A549 (cell line): ENCODE measurements at regions not wholly inside any gene's neighbourhood (a gene's known extent, or its start where the extent isn't known, plus 50 kb on each side); places are given as distances from the start of the nearest gene placed in this dataset.

ENCODE experiments used
- ATAC-seq, 2 experiments: fragments of 200-7000 bp in 1 of 2; fragments of >200 bp in 1 of 2; cut with Nextera tagmentation in 1 of 2; cut with Tn5 transposase in 1 of 2; 3 replicates each; pipeline versions ENCODE4 v1.8.0 to v1.9.1; 2018 to 2020; ENCODE audit warnings: mild to moderate bottlenecking in 1 of 2, moderate library complexity in 1 of 2
- CTCF ChIA-PET: fragments of 300-600 bp; sonication (Branson Sonifier 250); formaldehyde crosslinking; extraction: SDS; loops from one replicate; lab custom pipeline; 2021; ENCODE audit warnings: antibody characterized with exemption, inconsistent platforms; lab: Yijun Ruan, JAX
- POLR2A ChIA-PET: fragments of 350-600 bp; formaldehyde crosslinking; extraction: SDS; loops from one replicate; lab custom pipeline; 2021; ENCODE audit warnings: antibody characterized with exemption, inconsistent platforms; lab: Yijun Ruan, JAX
- DNase-seq, 2 experiments: peaks; one replicate each; pipeline versions ENCODE4 v3.0.0 to v3.0.0-alpha.2; 2011 to 2016; ENCODE audit warnings: low read depth in 1 of 2, low spot score in 1 of 2
- FAIRE-seq: peaks from 2 replicates; lab custom pipeline; 2011; peaks lifted over from hg19 to GRCh38; lab: Jason Lieb, UNC
- H3K27ac ChIP-seq, 2 experiments: fragments of >200 bp; sonication (Bioruptor Twin); formaldehyde crosslinking; 3 replicates each; pipeline ENCODE4 v1.5.1; 2016 to 2017
- H3K4me1 ChIP-seq: fragments of >200 bp; sonication (Bioruptor Twin); formaldehyde crosslinking; 3 replicates; pipeline ENCODE4 v1.6.1; 2016
- H3K4me2 ChIP-seq: fragments of >200 bp; sonication (Bioruptor Twin); formaldehyde crosslinking; 3 replicates; pipeline ENCODE4 v1.6.1; 2016
- H3K4me3 ChIP-seq: fragments of >200 bp; sonication (Bioruptor Twin); formaldehyde crosslinking; 3 replicates; pipeline ENCODE4 v1.5.1; 2016
- H3K9me3 ChIP-seq: fragments of >200 bp; sonication (Bioruptor Twin); formaldehyde crosslinking; 3 replicates; pipeline ENCODE4 v1.6.1; 2016
- BHLHE40 ChIP-seq: IDR thresholded peaks from 2 replicates; pipeline ENCODE4 v1.6.1; 2012; ENCODE audit warnings: low read depth, low read length, inconsistent platforms
- CBX2 ChIP-seq: fragments of 200-600 bp; sonication (generic); IDR thresholded peaks from 2 replicates; pipeline ENCODE4 v1.6.1; 2016; ENCODE audit warnings: low read depth, mild to moderate bottlenecking, borderline replicate concordance
- CEBPB ChIP-seq, 2 experiments: fragments of >200 bp in 1 of 2; sonication (Bioruptor Twin) in 1 of 2; formaldehyde crosslinking in 1 of 2; IDR thresholded peaks; 2 replicates each; pipeline ENCODE4 v1.6.1; 2012 to 2016
- EHMT2 ChIP-seq: fragments of 200-600 bp; sonication (generic); IDR thresholded peaks from 2 replicates; pipeline ENCODE4 v1.6.1; 2016; ENCODE audit warnings: antibody characterized with exemption, low read depth, mild to moderate bottlenecking, moderate library complexity
- ESRRA ChIP-seq: fragments of 150-350 bp; IDR thresholded peaks from 2 replicates; pipeline ENCODE4 v1.6.1; 2014; ENCODE audit warnings: mild to moderate bottlenecking, low read length, borderline replicate concordance
- HDAC2 ChIP-seq: fragments of 200-600 bp; sonication (generic); IDR thresholded peaks from 2 replicates; pipeline ENCODE4 v1.6.1; 2016
- HEYL ChIP-seq: fragments of 250-450 bp; sonication (Bioruptor Pico); IDR thresholded peaks from 2 replicates; pipeline ENCODE4 v1.8.0; 2021; ENCODE audit warnings: mild to moderate bottlenecking, moderate library complexity
- HOXB5 ChIP-seq: fragments of 250-450 bp; sonication (Bioruptor Pico); IDR thresholded peaks from 2 replicates; pipeline ENCODE4 v1.5.0; 2020; ENCODE audit warnings: mild to moderate bottlenecking, moderate library complexity
- JUN ChIP-seq, 2 experiments: fragments of >200 bp; sonication (Bioruptor Twin); formaldehyde crosslinking; IDR thresholded peaks; 2 replicates in 1 of 2; 3 replicates in 1 of 2; pipeline ENCODE4 v1.6.1; 2016 to 2017
- MAFK ChIP-seq: fragments of 450-650 bp; IDR thresholded peaks from 2 replicates; pipeline ENCODE4 v1.6.1; 2014; ENCODE audit not compliant: partially characterized antibody
- NPAS2 ChIP-seq: fragments of 250-450 bp; sonication (Bioruptor Pico); IDR thresholded peaks from 2 replicates; pipeline ENCODE4 v1.8.0; 2022; ENCODE audit warnings: mild to moderate bottlenecking, moderate library complexity, borderline replicate concordance
- NR3C1 ChIP-seq: fragments of >200 bp; sonication (Bioruptor Twin); formaldehyde crosslinking; IDR thresholded peaks from 3 replicates; pipeline ENCODE4 v1.6.1; 2017
- PHF8 ChIP-seq: fragments of 200-600 bp; sonication (generic); IDR thresholded peaks from 2 replicates; pipeline ENCODE4 v1.6.1; 2016; ENCODE audit warnings: low read depth, mild to moderate bottlenecking, antibody characterized with exemption, moderate library complexity, borderline replicate concordance
- POLR2A ChIP-seq: IDR thresholded peaks from 2 replicates; pipeline ENCODE4 v1.6.1; 2012; ENCODE audit warnings: mild to moderate bottlenecking, low read length
- RAD21 ChIP-seq, 2 experiments: fragments of >200 bp in 1 of 2; sonication (Bioruptor Twin) in 1 of 2; formaldehyde crosslinking in 1 of 2; IDR thresholded peaks in 1 of 2; conservative IDR thresholded peaks in 1 of 2; 2 replicates in 1 of 2; 3 replicates in 1 of 2; pipeline ENCODE4 v1.6.1; 2012 to 2018; ENCODE audit warnings: inconsistent platforms in 1 of 2
- RARB ChIP-seq: fragments of 250-450 bp; sonication (Bioruptor Pico); IDR thresholded peaks from 2 replicates; pipeline ENCODE4 v1.8.0; 2021; ENCODE audit warnings: mild to moderate bottlenecking, moderate library complexity
- RCOR1 ChIP-seq: fragments of 150-350 bp; IDR thresholded peaks from 2 replicates; pipeline ENCODE4 v1.6.1; 2014; ENCODE audit warnings: antibody characterized with exemption, low read length, low read depth
- TFCP2L1 ChIP-seq: fragments of 250-450 bp; sonication (Bioruptor Pico); IDR thresholded peaks from 2 replicates; pipeline ENCODE4 v1.5.0; 2021; ENCODE audit warnings: mild to moderate bottlenecking
- ZNF302 ChIP-seq: fragments of 250-450 bp; sonication (Bioruptor Pico); IDR thresholded peaks from 2 replicates; pipeline ENCODE4 v1.9.0; 2021; ENCODE audit warnings: inconsistent platforms, mild to moderate bottlenecking, moderate library complexity
- WGBS: methylation state at CpG from one replicate; pipeline ENCODE4 v1.1.6; 2017; ENCODE audit errors: missing lambda C conversion rate; 5-methylcytosine and 5-hydroxymethylcytosine counted together
- TF ChIP-seq, protein P1 (sequence below): IDR thresholded peaks from 2 replicates; pipeline ENCODE4 v1.6.1; 2012
- TF ChIP-seq, protein P2 (sequence below): fragments of 250-450 bp; sonication (Bioruptor Pico); IDR thresholded peaks from 2 replicates; pipeline ENCODE4 v1.5.0; 2020; ENCODE audit warnings: low read depth, mild to moderate bottlenecking, moderate library complexity
- TF ChIP-seq, protein P3 (sequence below): IDR thresholded peaks from 2 replicates; pipeline ENCODE4 v1.6.1; 2012; ENCODE audit warnings: low read depth, borderline replicate concordance
- TF ChIP-seq, protein P4 (sequence below): fragments of 200-600 bp; sonication (generic); IDR thresholded peaks from 2 replicates; pipeline ENCODE4 v1.6.1; 2016; ENCODE audit warnings: antibody characterized with exemption, mild to moderate bottlenecking, moderate library complexity
- TF ChIP-seq, protein P5 (sequence below): IDR thresholded peaks from 2 replicates; pipeline ENCODE4 v1.6.1; 2012
- TF ChIP-seq, protein P6 (sequence below): fragments of >200 bp; sonication (Bioruptor Twin); formaldehyde crosslinking; IDR thresholded peaks from 3 replicates; pipeline ENCODE4 v1.5.1; 2016
- TF ChIP-seq, protein P7 (sequence below): fragments of 450-650 bp; IDR thresholded peaks from 2 replicates; pipeline ENCODE4 v1.6.1; 2014; ENCODE audit warnings: antibody characterized with exemption

DNA sequence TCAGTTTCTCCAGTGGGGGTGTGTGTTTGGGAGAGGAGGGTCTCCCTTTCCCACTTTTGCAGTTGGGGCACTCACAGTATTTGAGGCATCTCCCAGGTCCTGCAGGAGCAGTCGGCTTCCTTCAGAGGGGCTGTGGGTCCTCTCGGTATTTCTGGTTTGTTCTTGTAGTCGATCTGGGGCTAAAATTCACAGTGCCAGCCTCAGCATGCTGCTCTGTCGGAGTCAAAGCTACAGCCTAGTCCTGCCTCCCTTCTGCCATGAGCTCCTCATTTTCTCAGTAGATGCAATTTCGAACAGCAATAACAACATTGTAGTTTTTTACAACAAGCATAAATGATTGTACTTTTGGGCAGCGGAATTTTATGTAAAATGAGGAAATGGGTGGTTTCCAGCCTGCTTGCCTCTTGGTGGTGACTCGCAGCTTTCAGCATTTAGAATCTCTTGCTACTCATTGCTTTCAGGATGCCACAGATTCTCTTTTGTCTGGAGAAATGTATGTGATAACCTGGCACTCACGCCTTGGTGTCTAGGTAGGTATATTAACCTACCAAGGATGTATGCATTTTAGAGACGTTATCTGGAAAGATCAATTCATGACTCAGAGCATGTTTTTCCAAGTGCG is 82.4 kb upstream of the C21orf91 start:
- TF ChIP-seq EHMT2 = no peak
- TF ChIP-seq, protein P1, sequence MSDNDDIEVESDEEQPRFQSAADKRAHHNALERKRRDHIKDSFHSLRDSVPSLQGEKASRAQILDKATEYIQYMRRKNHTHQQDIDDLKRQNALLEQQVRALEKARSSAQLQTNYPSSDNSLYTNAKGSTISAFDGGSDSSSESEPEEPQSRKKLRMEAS = no peak
- TF ChIP-seq, protein P2, sequence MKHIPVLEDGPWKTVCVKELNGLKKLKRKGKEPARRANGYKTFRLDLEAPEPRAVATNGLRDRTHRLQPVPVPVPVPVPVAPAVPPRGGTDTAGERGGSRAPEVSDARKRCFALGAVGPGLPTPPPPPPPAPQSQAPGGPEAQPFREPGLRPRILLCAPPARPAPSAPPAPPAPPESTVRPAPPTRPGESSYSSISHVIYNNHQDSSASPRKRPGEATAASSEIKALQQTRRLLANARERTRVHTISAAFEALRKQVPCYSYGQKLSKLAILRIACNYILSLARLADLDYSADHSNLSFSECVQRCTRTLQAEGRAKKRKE (CRISPR knock-in tag) = no peak
- TF ChIP-seq POLR2A = no peak
- no peak for TF ChIP-seq JUN (IDR thresholded peaks at IDR 0.05)
- no peak for TF ChIP-seq MAFK
- no peak for TF ChIP-seq HEYL (CRISPR knock-in tag)
- TF ChIP-seq PHF8 = no peak
- no peak for TF ChIP-seq ZNF302
- TF ChIP-seq, protein P3, sequence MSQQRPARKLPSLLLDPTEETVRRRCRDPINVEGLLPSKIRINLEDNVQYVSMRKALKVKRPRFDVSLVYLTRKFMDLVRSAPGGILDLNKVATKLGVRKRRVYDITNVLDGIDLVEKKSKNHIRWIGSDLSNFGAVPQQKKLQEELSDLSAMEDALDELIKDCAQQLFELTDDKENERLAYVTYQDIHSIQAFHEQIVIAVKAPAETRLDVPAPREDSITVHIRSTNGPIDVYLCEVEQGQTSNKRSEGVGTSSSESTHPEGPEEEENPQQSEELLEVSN = no peak
- Histone ChIP-seq H3K9me3 (no peaks in the 10 kb centered on the region), H3K27ac (no peak overlapping the region), H3K4me3 (no peak overlapping the region), H3K4me2 (no peak overlapping the region), H3K4me1 (no peaks in the 10 kb centered on the region)
- 43% methylated on average over 6 of the region's 10 CpGs for WGBS
- POLR2A ChIA-PET = no interaction called here
- FAIRE-seq (no peak), ATAC-seq (no peak), DNase-seq (no peak)
- CTCF ChIA-PET = no interaction called here

DNA sequence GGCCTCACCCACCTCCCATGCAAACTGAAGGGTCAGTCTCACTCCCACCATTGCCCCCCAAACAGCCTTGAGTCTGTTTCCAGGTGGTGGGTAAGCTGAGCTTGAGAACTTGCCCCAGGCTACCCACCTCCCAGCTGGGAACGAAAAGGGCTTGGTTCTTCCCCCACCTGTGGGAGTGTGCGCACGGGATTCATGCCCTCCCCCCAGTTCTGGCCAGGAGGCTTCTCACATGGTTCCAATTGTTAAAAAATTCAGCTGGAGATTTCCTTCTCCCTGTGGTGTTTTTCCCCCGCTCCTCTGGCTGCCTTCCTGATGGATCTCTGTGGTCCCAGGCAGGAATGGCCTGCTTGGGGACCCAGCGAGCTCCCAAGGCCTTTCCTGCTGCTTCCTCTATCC is 81.8 kb upstream of the C21orf91 start:
- POLR2A ChIA-PET = no interaction called here
- no CpG with 5 or more reads among the region's 5 CpGs for WGBS
- no peak for ATAC-seq
- TF ChIP-seq, protein P4, sequence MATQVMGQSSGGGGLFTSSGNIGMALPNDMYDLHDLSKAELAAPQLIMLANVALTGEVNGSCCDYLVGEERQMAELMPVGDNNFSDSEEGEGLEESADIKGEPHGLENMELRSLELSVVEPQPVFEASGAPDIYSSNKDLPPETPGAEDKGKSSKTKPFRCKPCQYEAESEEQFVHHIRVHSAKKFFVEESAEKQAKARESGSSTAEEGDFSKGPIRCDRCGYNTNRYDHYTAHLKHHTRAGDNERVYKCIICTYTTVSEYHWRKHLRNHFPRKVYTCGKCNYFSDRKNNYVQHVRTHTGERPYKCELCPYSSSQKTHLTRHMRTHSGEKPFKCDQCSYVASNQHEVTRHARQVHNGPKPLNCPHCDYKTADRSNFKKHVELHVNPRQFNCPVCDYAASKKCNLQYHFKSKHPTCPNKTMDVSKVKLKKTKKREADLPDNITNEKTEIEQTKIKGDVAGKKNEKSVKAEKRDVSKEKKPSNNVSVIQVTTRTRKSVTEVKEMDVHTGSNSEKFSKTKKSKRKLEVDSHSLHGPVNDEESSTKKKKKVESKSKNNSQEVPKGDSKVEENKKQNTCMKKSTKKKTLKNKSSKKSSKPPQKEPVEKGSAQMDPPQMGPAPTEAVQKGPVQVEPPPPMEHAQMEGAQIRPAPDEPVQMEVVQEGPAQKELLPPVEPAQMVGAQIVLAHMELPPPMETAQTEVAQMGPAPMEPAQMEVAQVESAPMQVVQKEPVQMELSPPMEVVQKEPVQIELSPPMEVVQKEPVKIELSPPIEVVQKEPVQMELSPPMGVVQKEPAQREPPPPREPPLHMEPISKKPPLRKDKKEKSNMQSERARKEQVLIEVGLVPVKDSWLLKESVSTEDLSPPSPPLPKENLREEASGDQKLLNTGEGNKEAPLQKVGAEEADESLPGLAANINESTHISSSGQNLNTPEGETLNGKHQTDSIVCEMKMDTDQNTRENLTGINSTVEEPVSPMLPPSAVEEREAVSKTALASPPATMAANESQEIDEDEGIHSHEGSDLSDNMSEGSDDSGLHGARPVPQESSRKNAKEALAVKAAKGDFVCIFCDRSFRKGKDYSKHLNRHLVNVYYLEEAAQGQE = no peak
- TF ChIP-seq CEBPB (IDR thresholded peaks at IDR 0.05) (no peak), CBX2 (no peak), RAD21 (conservative IDR thresholded peaks at IDR 0.05 in 1 of 2, IDR thresholded peaks at IDR 0.05 in 1 of 2) (no peak), TFCP2L1 (no peak), NR3C1 (no peak), HOXB5 (CRISPR knock-in tag) (no peak), POLR2A (no peak), ESRRA (no peak), BHLHE40 (no peak), HDAC2 (no peak), RCOR1 (no peak), JUN (IDR thresholded peaks at IDR 0.05) (no peak), RARB (CRISPR knock-in tag) (no peak), NPAS2 (CRISPR knock-in tag) (no peak)
- TF ChIP-seq, protein P5, sequence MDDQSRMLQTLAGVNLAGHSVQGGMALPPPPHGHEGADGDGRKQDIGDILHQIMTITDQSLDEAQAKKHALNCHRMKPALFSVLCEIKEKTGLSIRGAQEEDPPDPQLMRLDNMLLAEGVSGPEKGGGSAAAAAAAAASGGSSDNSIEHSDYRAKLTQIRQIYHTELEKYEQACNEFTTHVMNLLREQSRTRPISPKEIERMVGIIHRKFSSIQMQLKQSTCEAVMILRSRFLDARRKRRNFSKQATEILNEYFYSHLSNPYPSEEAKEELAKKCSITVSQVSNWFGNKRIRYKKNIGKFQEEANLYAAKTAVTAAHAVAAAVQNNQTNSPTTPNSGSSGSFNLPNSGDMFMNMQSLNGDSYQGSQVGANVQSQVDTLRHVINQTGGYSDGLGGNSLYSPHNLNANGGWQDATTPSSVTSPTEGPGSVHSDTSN = no peak
- TF ChIP-seq, protein P6, sequence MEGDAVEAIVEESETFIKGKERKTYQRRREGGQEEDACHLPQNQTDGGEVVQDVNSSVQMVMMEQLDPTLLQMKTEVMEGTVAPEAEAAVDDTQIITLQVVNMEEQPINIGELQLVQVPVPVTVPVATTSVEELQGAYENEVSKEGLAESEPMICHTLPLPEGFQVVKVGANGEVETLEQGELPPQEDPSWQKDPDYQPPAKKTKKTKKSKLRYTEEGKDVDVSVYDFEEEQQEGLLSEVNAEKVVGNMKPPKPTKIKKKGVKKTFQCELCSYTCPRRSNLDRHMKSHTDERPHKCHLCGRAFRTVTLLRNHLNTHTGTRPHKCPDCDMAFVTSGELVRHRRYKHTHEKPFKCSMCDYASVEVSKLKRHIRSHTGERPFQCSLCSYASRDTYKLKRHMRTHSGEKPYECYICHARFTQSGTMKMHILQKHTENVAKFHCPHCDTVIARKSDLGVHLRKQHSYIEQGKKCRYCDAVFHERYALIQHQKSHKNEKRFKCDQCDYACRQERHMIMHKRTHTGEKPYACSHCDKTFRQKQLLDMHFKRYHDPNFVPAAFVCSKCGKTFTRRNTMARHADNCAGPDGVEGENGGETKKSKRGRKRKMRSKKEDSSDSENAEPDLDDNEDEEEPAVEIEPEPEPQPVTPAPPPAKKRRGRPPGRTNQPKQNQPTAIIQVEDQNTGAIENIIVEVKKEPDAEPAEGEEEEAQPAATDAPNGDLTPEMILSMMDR = no peak
- TF ChIP-seq, protein P7, sequence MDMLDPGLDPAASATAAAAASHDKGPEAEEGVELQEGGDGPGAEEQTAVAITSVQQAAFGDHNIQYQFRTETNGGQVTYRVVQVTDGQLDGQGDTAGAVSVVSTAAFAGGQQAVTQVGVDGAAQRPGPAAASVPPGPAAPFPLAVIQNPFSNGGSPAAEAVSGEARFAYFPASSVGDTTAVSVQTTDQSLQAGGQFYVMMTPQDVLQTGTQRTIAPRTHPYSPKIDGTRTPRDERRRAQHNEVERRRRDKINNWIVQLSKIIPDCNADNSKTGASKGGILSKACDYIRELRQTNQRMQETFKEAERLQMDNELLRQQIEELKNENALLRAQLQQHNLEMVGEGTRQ = no peak
- TF ChIP-seq, protein P2 (CRISPR knock-in tag) = no peak
- TF ChIP-seq, all 56 proteins: peak for 0
- H3K4me1 ChIP-seq = no peaks in the 10 kb centered on the region
- H3K27ac ChIP-seq = no peak overlapping the region
- H3K4me3 ChIP-seq = no peak overlapping the region
- no peaks in the 10 kb centered on the region for H3K9me3 ChIP-seq
- DNase-seq (no peak), FAIRE-seq (no peak)
- H3K4me2 ChIP-seq = no peak overlapping the region
- CTCF ChIA-PET = no interaction called here
